Activated naive CD8-positive, alpha-beta T cell treated with anti-CD3 and anti-CD28 coated beads, Interleukin-2, amount 50 U/mL, for 24 hours (primary cell): ENCODE measurements at regions not wholly inside any gene's neighbourhood (a gene's known extent, or its start where the extent isn't known, plus 50 kb on each side); places are given as distances from the start of the nearest gene placed in this dataset.
"Not testable (repeated sequence)": the region's sequence is repeated elsewhere in the genome, so short reads cannot be mapped to it uniquely, and the experiment has no call there.

Source experiments
- ATAC-seq: fragments of 150-1000 bp; cut with Tn5 transposase; one replicate; pipeline ENCODE4 v1.10.0; 2021
- DNase-seq: peaks from one replicate; pipeline ENCODE4 v3.0.0; 2021
- H3K27ac Mint-ChIP-seq: one replicate; pipeline ENCODE4 v1.8.0; 2021; ENCODE audit warnings: mild to moderate bottlenecking, mixed read lengths
- H3K27me3 Mint-ChIP-seq: one replicate; pipeline ENCODE4 v1.8.0; 2021; ENCODE audit warnings: mixed read lengths
- H3K36me3 Mint-ChIP-seq: one replicate; pipeline ENCODE4 v1.8.0; 2021; ENCODE audit warnings: low read depth, mixed read lengths
- H3K4me1 Mint-ChIP-seq: one replicate; pipeline ENCODE4 v1.8.0; 2021; ENCODE audit warnings: mixed read lengths
- H3K4me3 Mint-ChIP-seq: one replicate; pipeline ENCODE4 v1.8.0; 2021; ENCODE audit warnings: mild to moderate bottlenecking, moderate library complexity, mixed read lengths
- H3K9me3 Mint-ChIP-seq: one replicate; pipeline ENCODE4 v1.8.0; 2021; ENCODE audit warnings: mixed read lengths

GRCh38 chr16:59046335-59046734, 312.2 kb upstream of the GOT2 start:
- Mint-ChIP-seq H3K9me3 (no peaks in the 10 kb centered on the region), H3K4me3 (no peak overlapping the region), H3K4me1 (no peaks in the 10 kb centered on the region), H3K27me3 (no peaks in the 10 kb centered on the region), H3K27ac (no peak overlapping the region), H3K36me3 (no peaks in the 10 kb centered on the region)
- ATAC-seq: no peak
- no peak for DNase-seq

GRCh38 chr16:59045501-59045900, 311.4 kb upstream of the GOT2 start:
- ATAC-seq: no peak
- H3K9me3 Mint-ChIP-seq: no peaks in the 10 kb centered on the region
- no peak overlapping the region for H3K4me3 Mint-ChIP-seq
- H3K4me1 Mint-ChIP-seq: no peaks in the 10 kb centered on the region
- no peaks in the 10 kb centered on the region for H3K36me3 Mint-ChIP-seq
- no peak overlapping the region for H3K27ac Mint-ChIP-seq
- H3K27me3 Mint-ChIP-seq: no peaks in the 10 kb centered on the region
- DNase-seq: no peak

GRCh38 chr16:59044616-59045015, 310.5 kb upstream of the GOT2 start:
- Mint-ChIP-seq H3K36me3 (no peaks in the 10 kb centered on the region), H3K27me3 (no peaks in the 10 kb centered on the region), H3K4me3 (no peak overlapping the region), H3K4me1 (no peaks in the 10 kb centered on the region), H3K9me3 (no peaks in the 10 kb centered on the region), H3K27ac (no peak overlapping the region)
- no peak for ATAC-seq
- no peak for DNase-seq

GRCh38 chr16:59042301-59042700, 308.2 kb upstream of the GOT2 start:
- no peaks in the 10 kb centered on the region for H3K27me3 Mint-ChIP-seq
- no peak for DNase-seq
- ATAC-seq: no peak
- H3K4me3 Mint-ChIP-seq: no peak overlapping the region
- H3K36me3 Mint-ChIP-seq: no peaks in the 10 kb centered on the region
- H3K9me3 Mint-ChIP-seq: peaks cover 5% of the 10 kb centered on the region
- H3K4me1 Mint-ChIP-seq: no peaks in the 10 kb centered on the region
- no peak overlapping the region for H3K27ac Mint-ChIP-seq

GRCh38 chr16:59039066-59039720, 305.1 kb upstream of the GOT2 start:
- peaks cover 9% of the 10 kb centered on the region for H3K9me3 Mint-ChIP-seq
- H3K4me3 Mint-ChIP-seq: no peak overlapping the region
- ATAC-seq (no peak), DNase-seq (no peak)
- H3K27me3 Mint-ChIP-seq: no peaks in the 10 kb centered on the region
- H3K36me3 Mint-ChIP-seq: no peaks in the 10 kb centered on the region
- no peak overlapping the region for H3K27ac Mint-ChIP-seq
- H3K4me1 Mint-ChIP-seq: no peaks in the 10 kb centered on the region

DNA sequence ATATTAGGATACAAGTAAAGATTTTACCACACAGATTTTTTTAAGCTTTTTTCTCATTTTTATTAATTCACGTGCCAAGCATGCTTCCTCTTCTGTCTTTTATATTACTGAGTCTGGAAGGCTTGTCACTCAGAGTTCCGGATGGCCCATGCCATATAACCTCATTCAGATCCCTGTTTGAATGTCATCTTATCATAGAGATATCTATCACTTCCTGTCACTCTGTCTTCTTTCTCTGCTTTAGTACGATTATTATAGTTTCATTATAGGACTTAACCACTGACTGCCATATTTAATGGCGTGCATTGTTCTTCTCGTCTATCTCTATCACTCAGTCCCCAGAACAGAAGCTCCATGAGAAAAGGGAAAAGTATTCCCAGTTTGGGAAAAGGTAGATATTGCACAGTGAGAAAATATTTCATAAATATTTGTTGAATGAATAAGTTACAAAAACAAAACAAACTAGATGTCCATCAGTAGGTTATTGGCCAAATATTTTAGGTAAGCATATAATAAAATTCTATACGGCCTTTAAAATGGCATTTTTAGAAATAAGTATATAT, 296.9 kb upstream of the GOT2 start:
- no peak overlapping the region for H3K4me3 Mint-ChIP-seq
- no peak overlapping the region for H3K27ac Mint-ChIP-seq
- DNase-seq: no peak
- no peak for ATAC-seq
- no peaks in the 10 kb centered on the region for H3K36me3 Mint-ChIP-seq
- H3K4me1 Mint-ChIP-seq: no peaks in the 10 kb centered on the region
- H3K9me3 Mint-ChIP-seq: peaks cover 9% of the 10 kb centered on the region
- no peaks in the 10 kb centered on the region for H3K27me3 Mint-ChIP-seq

GRCh38 chr16:59021751-59022150, 287.6 kb upstream of the GOT2 start:
- no peaks in the 10 kb centered on the region for H3K36me3 Mint-ChIP-seq
- H3K27ac Mint-ChIP-seq: no peak overlapping the region
- H3K4me3 Mint-ChIP-seq: no peak overlapping the region
- DNase-seq (no peak), ATAC-seq (no peak)
- H3K27me3 Mint-ChIP-seq: no peaks in the 10 kb centered on the region
- H3K9me3 Mint-ChIP-seq: peaks cover 12% of the 10 kb centered on the region
- H3K4me1 Mint-ChIP-seq: no peaks in the 10 kb centered on the region

DNA sequence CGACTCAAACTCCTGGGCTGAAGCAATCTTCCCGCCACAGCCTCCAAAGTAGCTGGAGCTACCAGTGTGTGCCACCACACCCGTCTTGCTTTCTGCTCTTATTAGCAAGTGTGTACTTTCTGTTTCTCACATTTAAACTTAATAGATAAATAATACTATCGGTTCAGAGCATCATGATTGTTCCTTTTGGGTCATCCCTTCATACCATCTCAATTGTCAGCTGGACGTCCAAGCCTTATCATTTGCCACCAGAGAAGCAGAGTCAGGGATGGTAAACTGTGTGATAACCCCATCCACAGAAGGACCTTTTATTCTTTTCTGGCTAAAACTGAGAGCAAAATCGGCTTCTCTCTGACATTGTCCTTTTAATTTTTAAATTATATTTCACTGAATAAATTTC, 279.8 kb upstream of the GOT2 start:
- ATAC-seq: no peak
- H3K4me3 Mint-ChIP-seq: no peak overlapping the region
- no peak overlapping the region for H3K27ac Mint-ChIP-seq
- no peaks in the 10 kb centered on the region for H3K27me3 Mint-ChIP-seq
- H3K9me3 Mint-ChIP-seq: peaks cover 7% of the 10 kb centered on the region
- H3K4me1 Mint-ChIP-seq: no peaks in the 10 kb centered on the region
- no peaks in the 10 kb centered on the region for H3K36me3 Mint-ChIP-seq
- DNase-seq: no peak

- Mint-ChIP-seq H3K27ac (no peak overlapping the region), H3K4me3 (no peak overlapping the region), H3K4me1 (no peaks in the 10 kb centered on the region), H3K9me3 (peaks cover 6% of the 10 kb centered on the region), H3K27me3 (no peaks in the 10 kb centered on the region), H3K36me3 (no peaks in the 10 kb centered on the region)
- DNase-seq: no peak
- ATAC-seq: no peak
Observed at GRCh38 chr16:58999762-59000161, 265.6 kb upstream of the GOT2 start.

DNA sequence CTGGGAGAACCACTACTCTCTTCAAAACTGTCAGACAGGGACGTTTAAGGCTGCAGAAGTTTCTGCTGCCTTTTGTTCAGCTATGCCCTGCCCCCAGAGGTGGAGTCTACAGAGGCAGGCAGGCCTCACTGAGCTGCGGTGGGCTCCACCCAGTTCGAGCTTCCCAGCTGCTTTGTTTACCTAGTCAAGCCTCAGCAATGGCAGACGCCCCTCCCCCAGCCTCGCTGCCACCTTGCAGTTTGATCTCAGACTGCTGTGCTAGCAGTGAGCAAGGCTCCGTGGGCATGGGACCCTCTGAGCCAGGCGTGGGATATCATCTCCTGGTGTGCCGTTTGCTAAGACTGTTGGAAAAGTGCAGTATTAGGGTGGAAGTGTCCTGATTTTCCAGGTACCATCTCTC, 258.6 kb upstream of the GOT2 start:
- not testable (repeated sequence) for H3K36me3 Mint-ChIP-seq, ATAC-seq, H3K4me3 Mint-ChIP-seq, H3K4me1 Mint-ChIP-seq, H3K27ac Mint-ChIP-seq, DNase-seq, H3K27me3 Mint-ChIP-seq
- peaks cover 13% of the 10 kb centered on the region for H3K9me3 Mint-ChIP-seq

- DNase-seq, H3K36me3 Mint-ChIP-seq, H3K27ac Mint-ChIP-seq, H3K4me1 Mint-ChIP-seq, ATAC-seq, H3K4me3 Mint-ChIP-seq, H3K27me3 Mint-ChIP-seq: not testable (repeated sequence)
- H3K9me3 Mint-ChIP-seq: peaks cover 14% of the 10 kb centered on the region
Observed at GRCh38 chr16:58983181-58983965, 249.3 kb upstream of the GOT2 start.

DNA sequence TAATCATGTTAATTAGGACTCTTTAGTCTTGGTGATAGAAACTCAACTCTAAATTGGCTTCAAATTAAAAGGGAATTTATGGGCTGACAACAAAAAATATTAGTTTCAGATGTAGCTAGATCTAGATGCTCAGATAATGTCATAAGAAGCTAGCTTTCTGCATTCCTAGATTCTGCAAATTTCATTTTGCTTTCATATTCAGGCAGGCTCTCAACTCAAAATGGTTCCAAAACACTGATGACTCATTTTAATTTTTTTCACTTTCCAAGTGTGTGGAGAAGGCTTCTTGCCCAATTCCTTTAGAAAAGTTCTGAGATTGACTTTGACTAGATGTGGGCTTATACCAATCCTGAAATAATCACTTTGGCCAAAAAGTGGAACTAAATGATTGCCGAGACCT, 236.7 kb upstream of the GOT2 start:
- ATAC-seq (no peak), DNase-seq (no peak)
- Mint-ChIP-seq H3K27me3 (no peaks in the 10 kb centered on the region), H3K27ac (no peak overlapping the region), H3K4me3 (no peak overlapping the region), H3K36me3 (no peaks in the 10 kb centered on the region), H3K4me1 (no peaks in the 10 kb centered on the region), H3K9me3 (no peaks in the 10 kb centered on the region)

- Mint-ChIP-seq H3K27me3 (no peaks in the 10 kb centered on the region), H3K4me3 (no peak overlapping the region), H3K36me3 (no peaks in the 10 kb centered on the region), H3K4me1 (no peaks in the 10 kb centered on the region), H3K27ac (no peak overlapping the region), H3K9me3 (no peaks in the 10 kb centered on the region)
- no peak for DNase-seq
- ATAC-seq: no peak
Observed at GRCh38 chr16:58963479-58963878, 229.4 kb upstream of the GOT2 start.

- DNase-seq (no peak), ATAC-seq (no peak)
- Mint-ChIP-seq H3K4me3 (no peak overlapping the region), H3K4me1 (no peaks in the 10 kb centered on the region), H3K27me3 (no peaks in the 10 kb centered on the region), H3K9me3 (no peaks in the 10 kb centered on the region), H3K36me3 (no peaks in the 10 kb centered on the region), H3K27ac (no peak overlapping the region)
Observed at GRCh38 chr16:58962811-58963210, 228.7 kb upstream of the GOT2 start.

DNA sequence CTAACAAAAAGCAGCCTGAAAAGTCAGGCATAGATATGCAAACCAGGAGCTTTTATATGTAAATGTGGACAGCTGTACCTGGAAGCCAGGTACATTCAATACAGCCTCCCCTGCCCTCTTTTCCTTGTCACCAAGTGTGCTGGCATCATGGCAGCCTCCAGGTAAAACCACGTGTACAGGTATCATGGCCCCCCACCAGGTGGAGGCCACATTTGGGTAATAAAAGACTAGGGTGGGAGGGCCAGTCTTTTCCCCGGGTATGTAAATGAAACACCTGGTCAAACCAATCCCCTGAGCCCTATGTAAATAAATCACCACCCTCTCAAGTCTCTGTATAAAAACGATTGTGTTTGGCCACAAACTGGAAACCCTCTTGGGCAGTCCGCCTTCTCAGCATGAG, 226.4 kb upstream of the GOT2 start:
- Mint-ChIP-seq H3K4me3 (no peak overlapping the region), H3K27ac (no peak overlapping the region), H3K36me3 (no peaks in the 10 kb centered on the region), H3K27me3 (no peaks in the 10 kb centered on the region), H3K9me3 (no peaks in the 10 kb centered on the region), H3K4me1 (no peaks in the 10 kb centered on the region)
- DNase-seq: no peak
- no peak for ATAC-seq
